ENCODE measurements at regions not wholly inside any gene's neighbourhood (a gene's known extent, or its start where the extent isn't known, plus 50 kb on each side); places are given as distances from the start of the nearest gene placed in this dataset.

GRCh38 chr2:180258041-180258537 is 251.0 kb upstream of the CWC22 start:
- no peaks in the 10 kb centered on the region for H3K4me1 ChIP-seq
- DNase-seq (no peak), ATAC-seq (no peak)
- H3K9me3 ChIP-seq: no peaks in the 10 kb centered on the region
- TF ChIP-seq CTCF (IDR thresholded peaks at IDR 0.05): no peak
- intact Hi-C loops (cut with DNase I): no loop called here
- H3K4me3 ChIP-seq: no peak overlapping the region
- no peaks in the 10 kb centered on the region for H3K36me3 ChIP-seq
- H3K27me3 ChIP-seq: no peaks in the 10 kb centered on the region
- no peak overlapping the region for H3K27ac ChIP-seq

DNA sequence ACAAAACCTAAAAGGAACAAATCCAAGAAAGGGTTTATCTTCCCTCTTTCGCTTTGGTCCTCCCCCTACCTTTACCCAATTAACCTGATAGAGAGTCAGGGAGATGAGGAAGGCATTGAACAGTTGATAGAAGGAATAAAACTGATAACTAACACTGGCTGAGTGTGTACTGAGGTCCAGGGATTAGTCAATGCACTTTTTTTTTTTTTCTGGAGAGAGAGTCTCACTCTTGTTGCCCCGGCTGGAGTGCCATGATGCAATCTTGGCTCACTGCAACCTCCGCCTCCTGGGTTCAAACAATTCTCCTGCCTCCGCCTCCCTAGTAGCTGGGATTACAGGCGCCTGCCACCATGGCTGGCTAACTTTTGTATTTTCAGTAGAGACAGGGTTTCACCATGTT is 250.2 kb upstream of the CWC22 start:
- H3K27ac ChIP-seq: no peak overlapping the region
- no peak for ATAC-seq
- TF ChIP-seq CTCF (IDR thresholded peaks at IDR 0.05): no peak
- DNase-seq: no peak
- H3K4me1 ChIP-seq: no peaks in the 10 kb centered on the region
- H3K4me3 ChIP-seq: no peak overlapping the region
- H3K36me3 ChIP-seq: no peaks in the 10 kb centered on the region
- H3K9me3 ChIP-seq: no peaks in the 10 kb centered on the region
- intact Hi-C loops (cut with DNase I): no loop called here
- no peaks in the 10 kb centered on the region for H3K27me3 ChIP-seq

- TF ChIP-seq CTCF (IDR thresholded peaks at IDR 0.05): no peak
- Histone ChIP-seq H3K27me3 (no peaks in the 10 kb centered on the region), H3K36me3 (no peaks in the 10 kb centered on the region), H3K27ac (no peak overlapping the region), H3K4me3 (no peak overlapping the region), H3K4me1 (no peaks in the 10 kb centered on the region), H3K9me3 (no peaks in the 10 kb centered on the region)
- intact Hi-C loops (cut with DNase I): no loop called here
- no peak for ATAC-seq
- no peak for DNase-seq
Observed at GRCh38 chr2:180255981-180256380, 248.9 kb upstream of the CWC22 start.

DNA sequence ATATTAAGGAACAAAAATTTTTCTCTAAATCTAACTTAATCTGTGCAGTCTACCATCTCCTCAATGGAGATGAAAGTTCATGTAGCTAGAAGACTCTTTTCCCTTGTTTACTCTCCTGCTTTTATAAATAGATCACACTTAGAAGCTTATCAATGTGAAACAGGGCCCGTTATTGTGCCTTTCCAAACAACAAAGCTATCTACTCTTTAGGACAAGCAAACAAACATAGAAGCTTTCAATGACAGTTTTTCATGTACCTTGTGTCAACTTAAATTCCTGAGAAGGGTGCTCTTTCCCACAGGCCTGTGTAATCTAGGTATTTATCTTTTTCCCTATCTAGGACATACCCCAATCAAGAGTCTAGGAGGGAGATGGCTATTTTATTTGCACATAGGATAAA is 247.8 kb upstream of the CWC22 start:
- intact Hi-C loops (cut with DNase I): no loop called here
- TF ChIP-seq CTCF (IDR thresholded peaks at IDR 0.05): no peak

DNA sequence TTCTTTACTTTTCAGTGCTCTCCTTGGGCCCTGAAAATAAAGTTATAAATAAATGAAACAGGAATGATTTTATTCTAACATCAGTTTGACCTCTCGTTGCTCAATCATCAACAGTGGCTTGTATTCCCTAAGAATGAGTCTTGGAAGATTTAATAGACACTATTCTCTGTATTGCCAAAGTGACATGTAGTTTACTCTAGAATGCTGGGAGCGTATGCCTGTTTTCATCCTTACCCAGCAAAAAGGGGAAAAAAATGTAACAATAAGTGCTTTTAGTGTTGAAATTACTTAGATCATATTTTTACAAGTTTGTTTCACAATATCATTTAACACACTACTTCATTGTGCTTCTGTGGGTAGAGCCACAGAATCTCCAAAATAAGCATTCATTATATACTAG is 240.6 kb upstream of the CWC22 start:
- Histone ChIP-seq H3K4me3 (no peak overlapping the region), H3K9me3 (no peaks in the 10 kb centered on the region), H3K4me1 (no peaks in the 10 kb centered on the region), H3K27ac (no peak overlapping the region), H3K27me3 (no peaks in the 10 kb centered on the region), H3K36me3 (no peaks in the 10 kb centered on the region)
- intact Hi-C loops (cut with DNase I): no loop called here
- DNase-seq (no peak), ATAC-seq (no peak)
- TF ChIP-seq CTCF (IDR thresholded peaks at IDR 0.05): no peak

More for the DNA sequence above, 247.8 kb upstream of the CWC22 start:
- DNase-seq (no peak), ATAC-seq (no peak)
- no peaks in the 10 kb centered on the region for H3K4me1 ChIP-seq
- H3K27ac ChIP-seq: no peak overlapping the region
- no peak overlapping the region for H3K4me3 ChIP-seq
- H3K36me3 ChIP-seq: no peaks in the 10 kb centered on the region
- H3K27me3 ChIP-seq: no peaks in the 10 kb centered on the region
- no peaks in the 10 kb centered on the region for H3K9me3 ChIP-seq

DNA sequence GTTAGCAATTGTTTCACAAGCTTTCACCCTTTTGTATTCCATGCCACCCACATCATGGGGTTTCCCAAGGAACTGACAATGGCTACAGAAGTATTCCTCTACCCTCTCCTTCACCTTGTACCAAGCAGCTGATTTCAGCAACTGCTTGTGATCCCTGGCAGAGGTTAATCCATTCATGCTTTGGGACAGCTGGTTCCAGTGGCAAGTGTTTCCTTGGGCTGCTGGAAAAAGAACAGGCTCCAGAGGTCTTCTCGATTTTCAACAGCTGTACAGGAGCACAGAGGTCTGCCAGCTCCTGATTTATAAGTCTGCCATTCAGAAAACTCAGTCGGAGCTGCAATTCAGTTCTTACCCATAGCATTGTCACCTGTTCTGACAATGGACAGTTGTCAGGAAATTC is 239.2 kb upstream of the CWC22 start:
- Histone ChIP-seq H3K4me3 (no peak overlapping the region), H3K27me3 (no peaks in the 10 kb centered on the region), H3K36me3 (no peaks in the 10 kb centered on the region), H3K4me1 (no peaks in the 10 kb centered on the region), H3K27ac (no peak overlapping the region), H3K9me3 (no peaks in the 10 kb centered on the region)
- no peak for TF ChIP-seq CTCF (IDR thresholded peaks at IDR 0.05)
- DNase-seq: no peak
- intact Hi-C loops (cut with DNase I): no loop called here
- no peak for ATAC-seq
